Activated T-helper 9 cell treated with anti-CD3 and anti-CD28 coated beads, Interleukin-2, amount 50 U/mL, for 16 hours (primary cell): ENCODE measurements at regions not wholly inside any gene's neighbourhood (a gene's known extent, or its start where the extent isn't known, plus 50 kb on each side); places are given as distances from the start of the nearest gene placed in this dataset.
"Not testable (repeated sequence)": the region's sequence is repeated elsewhere in the genome, so short reads cannot be mapped to it uniquely, and the experiment has no call there.

Experiments
- DNase-seq: peaks from one replicate; pipeline ENCODE4 v3.0.0-alpha.2; 2020; ENCODE audit warnings: low read depth

GRCh38 chr11:15845261-15845660, 511.1 kb downstream of the SOX6 start:
- DNase-seq, result no peak

GRCh38 chr11:15848631-15849168, 507.6 kb downstream of the SOX6 start:
- no peak for DNase-seq

- DNase-seq, result no peak
These were observed 507.1 kb downstream of the SOX6 start for GRCh38 chr11:15849257-15849656.

GRCh38 chr11:15850335-15850734, 506.0 kb downstream of the SOX6 start:
- DNase-seq, result not testable (repeated sequence)

- DNase-seq, result no peak
These were observed 505.3 kb downstream of the SOX6 start for GRCh38 chr11:15851051-15851498.

- no peak for DNase-seq
These were observed 504.2 kb downstream of the SOX6 start for GRCh38 chr11:15852179-15852578.

GRCh38 chr11:15854245-15854644, 502.1 kb downstream of the SOX6 start:
- DNase-seq, result no peak

GRCh38 chr11:15858881-15859280, 497.5 kb downstream of the SOX6 start:
- no peak for DNase-seq

- no peak for DNase-seq
These were observed 496.9 kb downstream of the SOX6 start for GRCh38 chr11:15859411-15859810.

- no peak for DNase-seq
These were observed 495.1 kb downstream of the SOX6 start for GRCh38 chr11:15861256-15861655.

GRCh38 chr11:15863411-15863810, 492.9 kb downstream of the SOX6 start:
- no peak for DNase-seq

GRCh38 chr11:15864026-15864805, 492.1 kb downstream of the SOX6 start:
- no peak for DNase-seq

- DNase-seq, result no peak
These were observed 490.9 kb downstream of the SOX6 start for GRCh38 chr11:15865212-15865987.

GRCh38 chr11:15867871-15868270, 488.5 kb downstream of the SOX6 start:
- no peak for DNase-seq

- no peak for DNase-seq
These were observed 485.4 kb downstream of the SOX6 start for GRCh38 chr11:15870911-15871310.

- no peak for DNase-seq
These were observed 484.3 kb downstream of the SOX6 start for GRCh38 chr11:15871904-15872626.

- no peak for DNase-seq
These were observed 482.8 kb downstream of the SOX6 start for GRCh38 chr11:15873501-15873900.

- DNase-seq, result no peak
These were observed 481.6 kb downstream of the SOX6 start for GRCh38 chr11:15874704-15875103.

- DNase-seq, result no peak
These were observed 481.0 kb downstream of the SOX6 start for GRCh38 chr11:15875393-15875792.

- DNase-seq, result no peak
These were observed 480.4 kb downstream of the SOX6 start for GRCh38 chr11:15875943-15876342.

- no peak for DNase-seq
These were observed 477.6 kb downstream of the SOX6 start for GRCh38 chr11:15878756-15879155.

- DNase-seq, result no peak
These were observed 476.1 kb downstream of the SOX6 start for GRCh38 chr11:15880291-15880690.
